ENCODE measurements at regions not wholly inside any gene's neighbourhood (a gene's known extent, or its start where the extent isn't known, plus 50 kb on each side); places are given as distances from the start of the nearest gene placed in this dataset.

DNA sequence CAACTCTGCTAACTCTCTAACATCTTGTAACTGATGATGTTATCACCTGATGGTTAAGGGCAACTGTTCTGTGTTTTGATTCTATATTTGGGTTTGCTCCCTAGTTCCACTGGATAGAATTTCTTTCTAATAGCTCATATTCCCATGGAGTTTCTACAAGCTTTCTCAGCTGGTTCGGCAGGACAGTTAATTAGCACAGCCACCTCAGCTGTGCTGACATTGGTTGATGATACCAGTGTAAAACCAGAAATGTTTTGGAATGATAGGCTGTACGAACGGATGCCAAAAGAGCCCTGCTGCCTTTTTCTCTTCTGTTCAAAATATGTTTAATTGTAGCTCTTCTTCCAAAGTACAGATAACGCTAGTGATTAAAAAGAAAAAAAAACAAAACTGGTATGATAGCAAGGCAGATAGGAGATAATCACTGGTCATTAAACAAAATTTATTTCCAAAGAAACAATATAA, 440.5 kb upstream of the ZNF608 start:
- TF ChIP-seq CTCF (IDR thresholded peaks at IDR 0.05) = no peak
- TF ChIP-seq POLR2AphosphoS5 (IDR thresholded peaks at IDR 0.05) = no peak

Measured in sigmoid colon (tissue), 4 donors.